T-helper 1 cell treated with Interleukin-12 subunit alpha and Interleukin-12 subunit beta and Interleukin-4 antibody, amounts not matched to agents 30 μg/mL and 1 μg/mL, for 36 hours (primary cell): ENCODE measurements at regions not wholly inside any gene's neighbourhood (a gene's known extent, or its start where the extent isn't known, plus 50 kb on each side); places are given as distances from the start of the nearest gene placed in this dataset.

Experiments used
- H3K27ac Mint-ChIP-seq: one replicate; pipeline ENCODE4 v1.8.0; 2021; ENCODE audit warnings: mild to moderate bottlenecking, mixed read lengths
- H3K27me3 Mint-ChIP-seq: one replicate; pipeline ENCODE4 v1.8.0; 2021; ENCODE audit warnings: low read depth, mixed read lengths
- H3K36me3 Mint-ChIP-seq: one replicate; pipeline ENCODE4 v1.8.0; 2021; ENCODE audit warnings: low read depth, mixed read lengths
- H3K4me1 Mint-ChIP-seq: one replicate; pipeline ENCODE4 v1.8.0; 2021; ENCODE audit warnings: low read depth, mixed read lengths
- H3K4me3 Mint-ChIP-seq: one replicate; pipeline ENCODE4 v1.8.0; 2021; ENCODE audit warnings: mild to moderate bottlenecking, moderate library complexity, mixed read lengths
- H3K9me3 Mint-ChIP-seq: one replicate; pipeline ENCODE4 v1.8.0; 2021; ENCODE audit warnings: mixed read lengths

GRCh38 chr2:239472235-239472775, 71.5 kb upstream of the HDAC4 start:
- no peaks in the 10 kb centered on the region for H3K4me1 Mint-ChIP-seq
- H3K27me3 Mint-ChIP-seq, result peaks cover 7% of the 10 kb centered on the region
- no peaks in the 10 kb centered on the region for H3K9me3 Mint-ChIP-seq
- H3K36me3 Mint-ChIP-seq, result no peaks in the 10 kb centered on the region
- H3K27ac Mint-ChIP-seq, result no peak overlapping the region
- H3K4me3 Mint-ChIP-seq, result no peak overlapping the region

GRCh38 chr2:239471011-239471792, 70.4 kb upstream of the HDAC4 start:
- Mint-ChIP-seq H3K27ac (no peak overlapping the region), H3K4me1 (no peaks in the 10 kb centered on the region), H3K27me3 (peaks cover 7% of the 10 kb centered on the region), H3K9me3 (no peaks in the 10 kb centered on the region), H3K4me3 (no peak overlapping the region), H3K36me3 (no peaks in the 10 kb centered on the region)

GRCh38 chr2:239470151-239470900, 69.5 kb upstream of the HDAC4 start:
- Mint-ChIP-seq H3K4me1 (no peaks in the 10 kb centered on the region), H3K27ac (no peak overlapping the region), H3K36me3 (no peaks in the 10 kb centered on the region), H3K9me3 (no peaks in the 10 kb centered on the region), H3K27me3 (peaks cover 7% of the 10 kb centered on the region), H3K4me3 (no peak overlapping the region)

- Mint-ChIP-seq H3K27ac (no peak overlapping the region), H3K27me3 (peaks cover 5% of the 10 kb centered on the region), H3K4me1 (no peaks in the 10 kb centered on the region), H3K4me3 (no peak overlapping the region), H3K36me3 (no peaks in the 10 kb centered on the region), H3K9me3 (no peaks in the 10 kb centered on the region)
Observed at GRCh38 chr2:239469106-239469960, 68.5 kb upstream of the HDAC4 start.

GRCh38 chr2:239468491-239469105, 67.8 kb upstream of the HDAC4 start:
- no peaks in the 10 kb centered on the region for H3K27me3 Mint-ChIP-seq
- H3K27ac Mint-ChIP-seq, result no peak overlapping the region
- H3K36me3 Mint-ChIP-seq, result no peaks in the 10 kb centered on the region
- no peaks in the 10 kb centered on the region for H3K9me3 Mint-ChIP-seq
- H3K4me1 Mint-ChIP-seq, result no peaks in the 10 kb centered on the region
- H3K4me3 Mint-ChIP-seq, result no peak overlapping the region

- Mint-ChIP-seq H3K27me3 (no peaks in the 10 kb centered on the region), H3K4me3 (no peak overlapping the region), H3K9me3 (no peaks in the 10 kb centered on the region), H3K4me1 (no peaks in the 10 kb centered on the region), H3K27ac (no peak overlapping the region), H3K36me3 (no peaks in the 10 kb centered on the region)
Observed at GRCh38 chr2:239467956-239468490, 67.2 kb upstream of the HDAC4 start.

- Mint-ChIP-seq H3K27me3 (no peaks in the 10 kb centered on the region), H3K4me1 (no peaks in the 10 kb centered on the region), H3K4me3 (no peak overlapping the region), H3K36me3 (no peaks in the 10 kb centered on the region), H3K9me3 (no peaks in the 10 kb centered on the region), H3K27ac (no peak overlapping the region)
Observed at GRCh38 chr2:239467281-239467955, 66.6 kb upstream of the HDAC4 start.

- H3K9me3 Mint-ChIP-seq, result no peaks in the 10 kb centered on the region
- no peaks in the 10 kb centered on the region for H3K4me1 Mint-ChIP-seq
- H3K36me3 Mint-ChIP-seq, result no peaks in the 10 kb centered on the region
- H3K27ac Mint-ChIP-seq, result no peak overlapping the region
- H3K27me3 Mint-ChIP-seq, result no peaks in the 10 kb centered on the region
- no peak overlapping the region for H3K4me3 Mint-ChIP-seq
Observed at GRCh38 chr2:239466755-239467271, 66.0 kb upstream of the HDAC4 start.

GRCh38 chr2:239466061-239466754, 65.4 kb upstream of the HDAC4 start:
- Mint-ChIP-seq H3K4me1 (no peaks in the 10 kb centered on the region), H3K27ac (no peak overlapping the region), H3K4me3 (no peak overlapping the region), H3K27me3 (no peaks in the 10 kb centered on the region), H3K9me3 (no peaks in the 10 kb centered on the region), H3K36me3 (no peaks in the 10 kb centered on the region)

GRCh38 chr2:239465017-239466001, 64.5 kb upstream of the HDAC4 start:
- Mint-ChIP-seq H3K36me3 (no peaks in the 10 kb centered on the region), H3K4me3 (no peak overlapping the region), H3K27ac (no peak overlapping the region), H3K4me1 (no peaks in the 10 kb centered on the region), H3K27me3 (no peaks in the 10 kb centered on the region), H3K9me3 (no peaks in the 10 kb centered on the region)

GRCh38 chr2:239464166-239465016, 63.6 kb upstream of the HDAC4 start:
- no peak overlapping the region for H3K27ac Mint-ChIP-seq
- no peaks in the 10 kb centered on the region for H3K36me3 Mint-ChIP-seq
- no peaks in the 10 kb centered on the region for H3K27me3 Mint-ChIP-seq
- H3K4me1 Mint-ChIP-seq, result no peaks in the 10 kb centered on the region
- no peaks in the 10 kb centered on the region for H3K9me3 Mint-ChIP-seq
- H3K4me3 Mint-ChIP-seq, result no peak overlapping the region
